DND-41 (cell line): ENCODE measurements at regions not wholly inside any gene's neighbourhood (a gene's known extent, or its start where the extent isn't known, plus 50 kb on each side); places are given as distances from the start of the nearest gene placed in this dataset.

Experiments
- EZH2 ChIP-seq: IDR thresholded peaks from 3 replicates; pipeline ENCODE4 v1.6.1; 2012; ENCODE audit warnings: borderline replicate concordance, low read depth, mild to moderate bottlenecking, moderate library complexity, low read length, inconsistent platforms; ENCODE audit not compliant: severe bottlenecking
- TF ChIP-seq, protein P1 (sequence below): IDR thresholded peaks from 2 replicates; pipeline ENCODE4 v1.5.1; 2012; ENCODE audit warnings: borderline replicate concordance, low read length, moderate library complexity, mild to moderate bottlenecking; ENCODE audit not compliant: poor library complexity, severe bottlenecking; ENCODE audit errors: extremely low read depth

DNA sequence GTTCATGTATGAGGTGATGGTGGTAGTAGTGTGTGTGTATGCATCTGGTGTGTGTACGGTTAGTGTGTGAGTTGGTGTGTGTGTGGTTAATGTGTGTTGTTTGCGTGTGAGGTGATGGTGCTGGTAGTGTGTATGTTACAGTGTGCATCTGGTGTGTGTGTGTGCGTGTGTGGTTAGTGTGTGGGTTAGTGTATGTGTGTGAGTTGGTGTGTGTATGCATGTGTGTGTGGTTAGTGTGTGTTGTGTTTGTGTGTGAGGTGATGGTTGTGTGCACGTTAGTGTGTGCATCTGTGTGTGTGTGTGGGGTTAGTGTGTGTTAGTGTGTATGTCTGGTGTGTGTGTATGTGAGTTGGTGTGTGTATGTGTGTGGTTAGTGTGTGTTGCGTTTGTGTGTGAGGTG is 153.0 kb downstream of the ACTR3B start:
- TF ChIP-seq, protein P1, sequence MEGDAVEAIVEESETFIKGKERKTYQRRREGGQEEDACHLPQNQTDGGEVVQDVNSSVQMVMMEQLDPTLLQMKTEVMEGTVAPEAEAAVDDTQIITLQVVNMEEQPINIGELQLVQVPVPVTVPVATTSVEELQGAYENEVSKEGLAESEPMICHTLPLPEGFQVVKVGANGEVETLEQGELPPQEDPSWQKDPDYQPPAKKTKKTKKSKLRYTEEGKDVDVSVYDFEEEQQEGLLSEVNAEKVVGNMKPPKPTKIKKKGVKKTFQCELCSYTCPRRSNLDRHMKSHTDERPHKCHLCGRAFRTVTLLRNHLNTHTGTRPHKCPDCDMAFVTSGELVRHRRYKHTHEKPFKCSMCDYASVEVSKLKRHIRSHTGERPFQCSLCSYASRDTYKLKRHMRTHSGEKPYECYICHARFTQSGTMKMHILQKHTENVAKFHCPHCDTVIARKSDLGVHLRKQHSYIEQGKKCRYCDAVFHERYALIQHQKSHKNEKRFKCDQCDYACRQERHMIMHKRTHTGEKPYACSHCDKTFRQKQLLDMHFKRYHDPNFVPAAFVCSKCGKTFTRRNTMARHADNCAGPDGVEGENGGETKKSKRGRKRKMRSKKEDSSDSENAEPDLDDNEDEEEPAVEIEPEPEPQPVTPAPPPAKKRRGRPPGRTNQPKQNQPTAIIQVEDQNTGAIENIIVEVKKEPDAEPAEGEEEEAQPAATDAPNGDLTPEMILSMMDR = no peak
- TF ChIP-seq EZH2 = no peak
